ENCODE measurements at regions not wholly inside any gene's neighbourhood (a gene's known extent, or its start where the extent isn't known, plus 50 kb on each side); places are given as distances from the start of the nearest gene placed in this dataset.
A peak's percentile ranks its signal among the peaks of the same experiment; 100 is the strongest.

GRCh38 chr3:110397115-110397514 is 674.5 kb upstream of the NECTIN3 start:
- Histone ChIP-seq H3K4me3 (no peak overlapping the region), H3K9ac (no peak overlapping the region), H3K27me3 (no peaks in the 10 kb centered on the region), H3K4me2 (no peak overlapping the region), H3K4me1 (no peaks in the 10 kb centered on the region), H3K27ac (no peak overlapping the region), H3K9me3 (replicated peaks in 1 of 11) (peaks cover 0 to 7% (median 0%) of the 10 kb centered on the region in 11 experiments; a peak in 1 of 22 replicates), H3K36me3 (no peaks in the 10 kb centered on the region), H4K20me1 (no peaks in the 10 kb centered on the region)
- no peak for TF ChIP-seq Cebpa-rat (IDR thresholded peaks at IDR 0.05)

GRCh38 chr3:110400315-110400714 is 671.3 kb upstream of the NECTIN3 start:
- H3K9me3 ChIP-seq (replicated peaks in 1 of 11), result peaks cover 0 to 7% (median 0%) of the 10 kb centered on the region in 11 experiments; a peak in 1 of 22 replicates
- no peaks in the 10 kb centered on the region for H3K27me3 ChIP-seq
- no peaks in the 10 kb centered on the region for H3K4me1 ChIP-seq
- H3K27ac ChIP-seq, result no peak overlapping the region
- H3K4me2 ChIP-seq, result no peak overlapping the region
- no peaks in the 10 kb centered on the region for H3K36me3 ChIP-seq
- no peaks in the 10 kb centered on the region for H4K20me1 ChIP-seq
- H3K4me3 ChIP-seq, result no peak overlapping the region
- no peak for TF ChIP-seq Cebpa-rat (IDR thresholded peaks at IDR 0.05)
- H3K9ac ChIP-seq, result no peak overlapping the region

DNA sequence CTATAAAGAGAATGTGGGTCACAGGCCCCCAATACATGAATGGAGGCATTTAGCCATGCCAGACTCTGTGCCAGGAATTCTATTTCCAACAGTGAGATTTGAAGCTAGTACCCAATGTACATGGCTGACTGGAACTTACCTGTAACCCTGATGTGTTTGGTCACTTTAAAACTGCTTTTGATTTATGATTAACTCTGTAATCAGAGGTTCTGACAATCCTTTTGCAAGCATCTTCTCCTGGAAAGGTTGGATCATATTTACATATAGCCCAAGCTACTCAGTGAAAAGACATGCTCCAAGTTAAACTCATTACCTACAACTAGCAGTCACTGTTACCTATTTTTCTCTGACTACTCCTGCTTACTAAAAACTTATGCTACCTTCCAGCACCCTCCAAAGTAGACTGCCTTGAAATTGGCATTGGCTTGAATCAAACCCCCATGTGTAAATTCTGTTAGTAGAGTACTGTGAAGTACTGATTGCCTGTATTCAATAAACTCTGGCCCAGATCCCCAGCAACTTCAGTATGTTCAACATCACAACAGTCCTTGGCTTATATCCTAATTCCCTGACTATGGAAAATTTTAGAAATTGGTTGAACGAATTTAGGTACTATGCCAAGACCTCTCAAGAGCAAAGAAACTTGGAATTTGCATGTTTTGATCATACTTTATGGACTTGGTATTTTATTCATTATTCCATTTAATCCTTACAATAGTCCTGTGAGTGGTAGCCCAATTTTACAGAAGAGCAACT is 665.6 kb upstream of the NECTIN3 start:
- Histone ChIP-seq H3K36me3 (no peaks in the 10 kb centered on the region), H3K4me3 (no peak overlapping the region), H3K27me3 (no peaks in the 10 kb centered on the region), H3K4me1 (no peaks in the 10 kb centered on the region), H3K9me3 (replicated peaks in 1 of 11) (no peaks in the 10 kb centered on the region), H4K20me1 (no peaks in the 10 kb centered on the region), H3K27ac (no peak overlapping the region), H3K4me2 (no peak overlapping the region), H3K9ac (no peak overlapping the region)
- TF ChIP-seq Cebpa-rat (IDR thresholded peaks at IDR 0.05), result no peak

GRCh38 chr3:110413266-110413665 is 658.4 kb upstream of the NECTIN3 start:
- H3K4me2 ChIP-seq, result no peak overlapping the region
- H3K27ac ChIP-seq, result no peak overlapping the region
- no peaks in the 10 kb centered on the region for H3K36me3 ChIP-seq
- no peaks in the 10 kb centered on the region for H3K9me3 ChIP-seq (replicated peaks in 1 of 11)
- H3K4me1 ChIP-seq, result peaks cover 0 to 18% (median 0%) of the 10 kb centered on the region in 10 experiments; a peak in 3 of 20 replicates
- H3K27me3 ChIP-seq, result no peaks in the 10 kb centered on the region
- no peak overlapping the region for H3K4me3 ChIP-seq
- no peaks in the 10 kb centered on the region for H4K20me1 ChIP-seq
- H3K9ac ChIP-seq, result no peak overlapping the region
- no peak for TF ChIP-seq Cebpa-rat (IDR thresholded peaks at IDR 0.05)

DNA sequence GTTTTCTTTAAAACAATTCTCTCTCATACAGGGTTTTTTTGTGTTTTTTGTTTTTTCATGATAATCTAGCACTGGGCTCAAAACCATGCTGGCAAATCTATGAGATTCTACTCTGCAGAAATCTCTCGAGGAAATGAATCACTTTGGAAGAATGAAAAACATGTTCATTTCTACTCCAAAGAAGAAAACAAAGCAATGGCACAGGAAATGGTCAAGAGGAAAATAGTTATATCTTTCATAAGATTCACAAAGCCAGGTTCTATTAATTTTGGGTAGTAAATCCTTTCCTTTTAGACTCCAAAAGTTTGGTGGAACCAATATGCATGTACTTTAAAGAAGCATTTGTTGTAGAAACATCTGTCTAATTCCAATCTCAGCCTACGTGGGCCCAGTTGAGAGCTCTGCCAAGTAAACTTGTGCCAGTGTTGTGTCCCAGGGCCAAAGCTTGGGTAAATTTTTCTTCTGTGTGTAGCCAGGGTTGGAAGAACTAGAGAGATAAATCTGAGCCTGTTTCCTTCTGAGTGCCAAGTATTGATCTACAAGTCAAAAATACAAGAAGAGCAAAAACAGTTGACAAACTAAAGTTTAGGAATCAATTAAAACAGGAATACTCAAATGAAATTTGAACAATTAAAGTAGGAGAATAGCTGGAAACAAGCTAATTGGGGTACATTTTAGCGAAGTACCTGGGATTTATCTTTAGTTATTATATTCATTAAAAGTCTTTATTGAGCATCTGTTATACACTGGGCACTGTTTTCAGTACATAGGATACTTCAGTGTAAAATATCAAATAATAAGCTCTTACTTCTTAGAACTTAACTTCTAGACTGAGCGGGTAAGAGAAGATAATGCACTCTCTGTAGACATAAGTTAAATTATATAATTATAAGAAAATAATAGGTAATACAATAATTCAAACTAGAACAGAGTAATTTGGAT is 657.5 kb upstream of the NECTIN3 start:
- H3K4me2 ChIP-seq, result no peak overlapping the region; a peak in 1 of 22 replicates
- no peak overlapping the region for H3K9ac ChIP-seq

GRCh38 chr3:110414855-110415254 is 656.8 kb upstream of the NECTIN3 start:
- no peak for TF ChIP-seq Cebpa-rat (IDR thresholded peaks at IDR 0.05)
- H3K4me1 ChIP-seq, result peaks cover 0 to 28% (median 0%) of the 10 kb centered on the region in 10 experiments; a peak in 6 of 20 replicates
- H4K20me1 ChIP-seq, result no peaks in the 10 kb centered on the region
- H3K4me3 ChIP-seq, result no peak overlapping the region
- H3K9me3 ChIP-seq (replicated peaks in 1 of 11), result no peaks in the 10 kb centered on the region
- no peaks in the 10 kb centered on the region for H3K27me3 ChIP-seq
- H3K36me3 ChIP-seq, result no peaks in the 10 kb centered on the region
- no peak overlapping the region for H3K9ac ChIP-seq
- no peak overlapping the region for H3K27ac ChIP-seq
- no peak overlapping the region for H3K4me2 ChIP-seq

More for the DNA sequence above, 657.5 kb upstream of the NECTIN3 start:
- no peaks in the 10 kb centered on the region for H3K36me3 ChIP-seq
- no peak overlapping the region for H3K4me3 ChIP-seq
- no peaks in the 10 kb centered on the region for H3K27me3 ChIP-seq
- no peaks in the 10 kb centered on the region for H3K9me3 ChIP-seq (replicated peaks in 1 of 11)
- no peak for TF ChIP-seq Cebpa-rat (IDR thresholded peaks at IDR 0.05)
- H3K4me1 ChIP-seq, result peaks cover 0 to 22% (median 0%) of the 10 kb centered on the region in 10 experiments; a peak in 4 of 20 replicates
- no peaks in the 10 kb centered on the region for H4K20me1 ChIP-seq
- no peak overlapping the region for H3K27ac ChIP-seq

- H3K27ac ChIP-seq, result no peak overlapping the region
- H3K27me3 ChIP-seq, result no peaks in the 10 kb centered on the region
- no peak overlapping the region for H3K9ac ChIP-seq
- no peaks in the 10 kb centered on the region for H3K36me3 ChIP-seq
- no peak overlapping the region for H3K4me3 ChIP-seq
- no peaks in the 10 kb centered on the region for H3K9me3 ChIP-seq (replicated peaks in 1 of 11)
- H3K4me2 ChIP-seq, result peak overlapping the region in 2 of 11 experiments; percentile 13 to 47; a peak in 1 of 22 replicates
- peaks cover 0 to 33% (median 0%) of the 10 kb centered on the region in 10 experiments; a peak in 6 of 20 replicates for H3K4me1 ChIP-seq
- no peaks in the 10 kb centered on the region for H4K20me1 ChIP-seq
- TF ChIP-seq Cebpa-rat (IDR thresholded peaks at IDR 0.05), result no peak
Observed at GRCh38 chr3:110419096-110419495, 652.5 kb upstream of the NECTIN3 start.

GRCh38 chr3:110419601-110420000 is 652.0 kb upstream of the NECTIN3 start:
- H4K20me1 ChIP-seq, result no peaks in the 10 kb centered on the region
- H3K27me3 ChIP-seq, result no peaks in the 10 kb centered on the region
- TF ChIP-seq Cebpa-rat (IDR thresholded peaks at IDR 0.05), result no peak
- no peak overlapping the region for H3K27ac ChIP-seq
- peak overlapping the region in 3 of 11 experiments; percentile 33 to 47 (median 42); a peak in 5 of 22 replicates for H3K4me2 ChIP-seq
- no peaks in the 10 kb centered on the region for H3K36me3 ChIP-seq
- no peaks in the 10 kb centered on the region for H3K9me3 ChIP-seq (replicated peaks in 1 of 11)
- H3K4me1 ChIP-seq, result peaks cover 0 to 33% (median 0%) of the 10 kb centered on the region in 10 experiments; a peak in 6 of 20 replicates
- H3K4me3 ChIP-seq, result no peak overlapping the region
- H3K9ac ChIP-seq, result no peak overlapping the region

DNA sequence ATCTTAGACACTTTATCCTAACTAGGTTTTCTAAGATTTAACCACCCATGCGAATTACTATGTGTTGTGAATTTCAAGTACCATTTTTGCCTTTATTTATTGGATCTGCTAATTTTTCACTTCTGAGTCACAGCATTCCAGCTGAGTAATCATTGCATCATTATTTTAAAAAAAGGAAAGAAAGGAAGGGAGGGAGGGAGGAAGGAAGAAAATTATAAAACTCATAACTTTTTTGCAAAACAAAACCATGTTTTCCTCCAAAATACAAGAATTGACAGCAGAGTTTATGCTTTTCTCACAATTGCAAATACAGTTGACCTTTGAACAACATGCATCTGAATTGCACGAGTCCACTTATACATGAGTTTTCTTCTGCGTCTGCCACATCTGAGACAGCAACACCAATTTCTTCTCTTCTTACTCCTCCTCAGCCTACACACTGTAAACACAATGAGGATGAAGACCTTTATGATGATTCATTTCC is 651.4 kb upstream of the NECTIN3 start:
- no peaks in the 10 kb centered on the region for H4K20me1 ChIP-seq
- no peak for TF ChIP-seq Cebpa-rat (IDR thresholded peaks at IDR 0.05)
- no peak overlapping the region for H3K27ac ChIP-seq
- H3K9me3 ChIP-seq (replicated peaks in 1 of 11), result no peaks in the 10 kb centered on the region
- H3K4me1 ChIP-seq, result peaks cover 0 to 33% (median 0%) of the 10 kb centered on the region in 10 experiments; a peak in 6 of 20 replicates
- no peak overlapping the region for H3K9ac ChIP-seq
- H3K4me2 ChIP-seq, result peak overlapping the region in 4 of 11 experiments; percentile 26 to 47 (median 38); a peak in 6 of 22 replicates
- H3K27me3 ChIP-seq, result no peaks in the 10 kb centered on the region
- no peak overlapping the region for H3K4me3 ChIP-seq
- H3K36me3 ChIP-seq, result no peaks in the 10 kb centered on the region
